HG03460 (cell line): ENCODE measurements at regions not wholly inside any gene's neighbourhood (a gene's known extent, or its start where the extent isn't known, plus 50 kb on each side); places are given as distances from the start of the nearest gene placed in this dataset.
"Not testable (repeated sequence)": the region's sequence is repeated elsewhere in the genome, so short reads cannot be mapped to it uniquely, and the experiment has no call there.

Source experiments
- ATAC-seq: cut with Tn5 transposase; IDR thresholded peaks from one replicate; pipeline ENCODE4 v1.9.1; 2021; ENCODE audit not compliant: unreplicated experiment

DNA sequence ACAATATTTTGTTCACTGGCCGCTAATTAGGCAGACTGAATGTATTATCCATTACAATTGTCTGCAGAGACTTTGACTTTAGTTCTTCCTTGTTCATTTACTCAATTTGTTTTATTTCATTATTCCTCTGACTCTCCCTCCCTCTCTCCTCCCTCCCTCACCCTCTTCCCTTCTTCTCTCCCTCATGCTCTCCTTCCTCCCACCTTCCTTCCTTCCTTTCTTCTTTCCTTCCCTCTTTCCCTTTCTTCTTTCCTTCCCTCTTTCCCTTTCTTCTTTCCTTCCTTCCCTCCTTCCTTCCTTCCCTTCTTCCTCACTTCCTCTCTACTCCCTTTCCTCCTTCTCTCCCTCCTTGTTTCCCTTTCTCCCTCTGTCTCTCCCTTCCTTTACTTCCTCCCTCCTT is 1591.0 kb upstream of the SLC10A2 start:
- no peak for ATAC-seq

GRCh38 chr13:104650431-104650830 is 1584.2 kb upstream of the SLC10A2 start:
- ATAC-seq: no peak

- ATAC-seq: no peak
Observed at GRCh38 chr13:104648291-104648690, 1582.1 kb upstream of the SLC10A2 start.

DNA sequence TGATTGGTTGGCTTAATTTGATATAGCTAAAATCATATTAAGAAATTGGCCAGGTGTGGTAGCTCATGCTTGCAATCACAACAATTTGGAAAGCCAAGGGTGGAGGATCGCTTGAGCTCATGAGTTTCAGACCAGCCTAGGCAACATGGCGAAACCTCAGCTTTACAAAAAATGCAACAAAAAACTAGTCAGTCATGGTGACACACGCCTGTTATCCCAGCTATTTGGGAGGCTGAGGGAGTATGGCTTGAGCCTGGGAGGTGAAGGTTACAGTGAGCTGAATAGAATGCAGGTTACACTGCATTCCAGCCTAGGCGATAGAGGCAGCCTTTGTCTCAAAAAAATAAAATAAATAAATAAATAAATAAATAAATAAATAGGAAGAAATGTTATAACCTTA is 1579.6 kb upstream of the SLC10A2 start:
- ATAC-seq: no peak

- ATAC-seq: no peak
Observed at GRCh38 chr13:104641309-104641708, 1575.1 kb upstream of the SLC10A2 start.

DNA sequence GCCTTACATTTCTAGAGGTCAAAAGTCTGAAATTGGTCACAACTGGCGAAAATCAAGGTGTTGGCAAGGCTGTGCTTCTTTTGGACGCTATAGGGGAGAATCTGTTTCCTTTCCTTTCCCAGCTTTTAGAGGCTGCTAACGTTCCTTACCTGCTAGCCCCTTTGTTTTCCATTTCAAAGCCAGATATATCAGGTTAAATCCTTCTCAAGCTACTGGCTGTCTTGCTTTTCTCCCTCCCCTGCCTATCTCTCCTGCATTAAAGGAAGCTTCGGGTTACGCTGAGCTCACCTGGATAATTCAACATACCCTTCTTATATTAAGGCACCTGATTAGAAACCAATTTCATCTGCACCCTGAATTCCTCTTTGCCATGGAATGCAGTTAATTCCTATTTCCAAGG is 1569.7 kb upstream of the SLC10A2 start:
- ATAC-seq: no peak

DNA sequence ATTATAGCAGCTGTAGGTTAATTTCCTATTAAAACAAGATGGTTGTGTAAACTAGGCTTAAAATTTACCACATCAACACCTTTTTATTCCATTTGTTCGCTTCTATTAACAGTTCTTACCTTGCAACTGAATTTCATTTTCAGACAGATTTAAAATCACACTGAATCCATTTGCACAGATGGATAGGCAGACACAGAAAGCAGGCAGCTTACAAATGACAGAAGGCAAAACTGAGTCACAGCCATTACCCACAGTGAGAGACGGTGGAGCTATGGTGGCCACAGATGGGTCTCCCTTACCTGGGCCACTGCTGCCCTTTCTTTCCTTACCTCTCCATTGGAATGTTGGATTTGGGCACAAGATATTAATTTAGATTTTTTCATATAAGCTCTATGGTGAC is 1567.8 kb upstream of the SLC10A2 start:
- ATAC-seq: no peak

DNA sequence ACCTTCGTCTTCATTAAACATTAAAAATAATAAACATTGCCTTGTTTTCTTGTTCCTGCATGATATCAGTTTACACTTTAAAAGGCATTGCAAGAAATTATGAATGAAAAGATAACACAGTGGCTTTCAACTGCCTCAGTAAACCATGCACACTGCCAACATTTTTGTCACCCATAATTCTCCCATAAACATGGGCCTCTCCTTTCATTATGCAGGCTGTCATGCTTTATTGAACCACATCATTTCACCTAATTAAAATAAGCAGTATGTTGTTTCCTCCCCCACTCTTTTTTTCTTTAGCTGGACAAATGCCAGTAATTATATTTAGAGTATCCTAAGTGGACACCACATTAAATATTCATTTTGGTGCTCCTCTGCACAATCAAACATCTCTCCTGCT is 1566.5 kb upstream of the SLC10A2 start:
- ATAC-seq: no peak

DNA sequence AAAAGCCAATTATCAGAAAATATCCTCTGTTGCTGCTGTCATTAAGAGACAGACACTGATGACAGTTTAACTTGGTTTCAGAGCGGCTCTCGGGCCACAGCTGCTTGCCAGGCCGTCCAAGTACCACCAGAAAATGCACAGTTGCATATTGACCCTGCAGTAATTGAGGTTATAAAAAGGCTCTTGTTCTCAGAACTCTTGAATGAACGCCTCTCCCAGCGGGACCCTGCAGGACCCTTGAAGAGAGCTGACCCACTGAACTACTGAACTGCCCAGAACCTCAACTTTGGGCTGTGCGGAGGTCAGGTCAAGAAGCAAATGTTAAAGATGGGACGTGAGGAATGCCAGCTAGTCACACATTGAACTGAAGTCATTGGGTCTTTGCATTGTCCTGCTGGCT is 1559.0 kb upstream of the SLC10A2 start:
- ATAC-seq: no peak

- no peak for ATAC-seq
Observed at GRCh38 chr13:104616990-104617389, 1550.8 kb upstream of the SLC10A2 start.

GRCh38 chr13:104614361-104615145 is 1548.3 kb upstream of the SLC10A2 start:
- ATAC-seq: no peak

DNA sequence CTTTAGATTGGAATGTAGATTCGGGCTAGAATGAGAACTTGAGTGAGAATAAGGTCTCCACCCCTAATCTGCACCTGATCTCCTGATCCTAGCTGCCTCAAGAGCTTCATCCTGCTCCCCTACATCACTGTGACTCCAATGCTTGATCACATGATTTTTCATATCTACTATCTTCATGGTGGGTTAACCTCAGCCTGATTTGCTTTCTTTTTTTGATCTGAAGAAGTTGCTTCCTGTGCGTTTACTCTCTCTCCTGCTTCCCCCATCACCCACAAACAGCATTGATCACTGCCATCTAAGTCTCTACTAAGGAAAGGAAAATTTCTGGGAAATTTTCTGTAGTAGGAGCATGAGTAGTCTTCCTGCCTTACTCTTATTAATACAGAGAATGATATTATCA is 1542.1 kb upstream of the SLC10A2 start:
- ATAC-seq: no peak

- ATAC-seq: not testable (repeated sequence)
Observed at GRCh38 chr13:104605435-104605834, 1539.2 kb upstream of the SLC10A2 start.

DNA sequence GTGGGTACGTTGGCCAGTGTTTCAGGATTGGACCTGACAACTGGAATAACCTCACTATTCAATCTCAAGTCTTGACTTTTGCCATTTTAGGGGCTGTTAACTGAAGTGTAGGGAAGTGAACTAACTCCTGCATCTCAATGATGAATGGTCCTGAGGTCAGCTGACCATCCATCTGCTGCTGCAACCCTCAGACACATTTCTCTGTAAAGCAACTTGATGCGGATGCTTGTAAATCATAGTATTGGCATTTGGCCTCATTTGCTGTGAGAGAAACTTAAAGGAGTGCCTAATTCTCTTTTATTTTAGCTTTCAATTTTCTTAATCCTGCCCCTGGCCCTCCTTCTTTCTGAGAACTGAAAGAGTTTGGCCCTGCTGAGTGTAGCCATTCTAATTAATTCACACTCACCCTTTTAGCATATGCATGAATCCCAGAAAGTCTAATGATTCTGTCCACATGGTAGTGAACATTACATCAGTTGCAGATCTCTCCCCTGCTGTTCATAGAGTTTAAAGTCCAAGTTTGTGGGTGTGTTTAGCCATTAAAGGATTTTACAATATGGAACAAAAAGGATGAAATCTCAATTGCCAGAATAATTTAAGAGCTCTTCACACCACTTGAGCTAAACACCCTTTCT is 1531.4 kb upstream of the SLC10A2 start:
- no peak for ATAC-seq

- ATAC-seq: no peak
Observed at GRCh38 chr13:104595511-104595910, 1529.3 kb upstream of the SLC10A2 start.

- no peak for ATAC-seq
Observed at GRCh38 chr13:104594806-104595205, 1528.6 kb upstream of the SLC10A2 start.

DNA sequence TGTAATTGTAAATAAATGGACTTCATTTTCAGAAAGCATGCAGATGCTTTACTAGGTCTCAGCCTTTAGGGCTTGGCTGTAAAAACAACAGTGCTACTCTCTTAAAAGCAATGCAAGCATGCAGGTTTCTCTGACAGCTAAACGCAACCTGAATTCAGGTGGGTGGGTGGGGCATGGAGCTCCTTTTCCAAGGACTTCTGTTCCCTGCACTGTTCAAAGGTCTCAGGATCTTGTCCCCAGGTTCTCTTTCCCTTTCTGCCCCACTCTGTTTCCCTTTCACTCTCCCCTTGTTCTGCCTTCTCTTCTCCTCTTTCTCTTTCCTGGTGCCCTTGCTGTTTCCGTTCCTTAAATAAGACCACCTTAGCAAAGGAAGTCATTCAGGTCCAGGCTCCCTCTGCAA is 1527.5 kb upstream of the SLC10A2 start:
- ATAC-seq: no peak

DNA sequence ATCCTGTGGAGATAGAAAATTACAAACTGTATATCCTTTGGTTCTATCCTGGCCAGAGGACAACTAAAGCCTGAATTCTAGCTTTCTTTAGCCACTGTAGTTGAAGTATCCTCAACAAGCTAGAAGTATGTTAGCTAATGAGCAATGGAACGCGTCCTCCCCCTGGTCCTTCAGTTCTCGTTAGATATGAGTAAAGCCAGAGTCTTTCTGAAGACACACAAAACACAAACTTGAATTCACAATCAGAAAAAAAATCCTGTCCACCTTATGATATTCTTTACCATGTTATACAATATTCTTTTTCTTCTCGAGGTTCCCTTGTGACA is 1527.0 kb upstream of the SLC10A2 start:
- ATAC-seq: no peak

DNA sequence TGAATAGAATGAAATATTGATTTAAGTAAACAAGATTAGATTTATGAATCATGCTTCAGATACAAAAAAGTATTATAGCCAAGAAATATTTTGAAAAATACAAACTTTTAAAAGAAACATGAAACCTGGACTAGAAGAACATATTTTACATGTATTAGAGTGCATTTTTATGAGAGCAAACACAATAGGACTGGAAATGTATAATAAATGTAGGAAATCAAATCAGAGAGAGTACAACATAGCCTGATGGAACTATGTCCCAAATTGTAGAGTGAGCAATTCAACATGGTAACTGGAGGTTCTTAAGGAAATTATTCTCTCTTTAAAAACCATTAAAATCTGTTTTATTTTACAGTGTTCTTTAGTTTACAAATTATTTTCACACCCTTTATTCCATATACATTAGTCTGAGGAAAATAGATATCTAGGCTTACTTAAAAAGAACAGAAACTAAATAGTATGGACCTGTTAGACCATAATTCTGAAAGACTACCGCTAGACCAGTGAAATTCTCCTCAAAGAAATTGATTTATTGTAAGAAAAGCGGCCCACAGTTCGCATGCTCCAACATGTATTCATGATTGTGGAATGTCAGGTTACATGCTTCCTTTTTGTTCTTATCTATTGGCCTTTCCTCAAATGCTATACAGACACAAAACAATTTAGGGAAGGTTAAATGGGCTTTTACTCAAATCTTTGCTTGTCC is 1526.5 kb upstream of the SLC10A2 start:
- ATAC-seq: no peak

- no peak for ATAC-seq
Observed at GRCh38 chr13:104592127-104592526, 1525.9 kb upstream of the SLC10A2 start.

DNA sequence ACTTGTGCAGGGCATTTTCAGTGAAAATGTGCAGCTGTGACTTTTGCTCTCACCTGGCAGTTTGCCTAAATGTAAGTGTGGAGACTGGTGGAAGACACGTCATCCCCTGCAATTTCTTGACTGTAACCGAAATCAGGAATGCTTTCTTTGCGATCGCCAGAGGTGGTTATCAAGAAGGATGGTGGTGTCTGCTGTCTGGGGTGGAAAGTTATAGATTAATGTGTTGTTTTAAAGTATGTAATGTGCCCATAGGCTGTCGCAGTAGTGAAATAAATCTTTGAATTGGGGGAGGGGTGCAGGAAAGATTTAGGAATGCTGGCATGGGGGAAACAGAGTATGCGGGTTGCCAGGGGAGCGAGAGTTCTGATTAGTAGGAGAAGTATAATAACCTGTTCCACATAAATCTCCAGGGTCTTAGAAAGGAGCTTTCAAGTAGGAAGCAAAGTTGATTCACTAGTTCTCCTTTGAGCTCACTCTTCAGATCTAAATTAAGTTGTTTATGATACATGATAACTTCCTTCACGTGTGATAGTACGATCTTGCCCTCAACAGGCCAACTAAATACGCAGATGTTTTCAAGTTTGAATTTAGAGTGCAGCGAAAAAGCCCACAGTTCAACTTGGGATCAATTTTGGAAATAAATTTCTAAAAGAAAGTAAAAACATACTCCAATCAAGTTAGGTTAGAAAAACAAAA is 1520.0 kb upstream of the SLC10A2 start:
- no peak for ATAC-seq

- ATAC-seq: no peak
Observed at GRCh38 chr13:104584481-104584880, 1518.3 kb upstream of the SLC10A2 start.
